ENCODE measurements at regions not wholly inside any gene's neighbourhood (a gene's known extent, or its start where the extent isn't known, plus 50 kb on each side); places are given as distances from the start of the nearest gene placed in this dataset.
"Not testable (repeated sequence)": the region's sequence is repeated elsewhere in the genome, so short reads cannot be mapped to it uniquely, and the experiment has no call there.

DNA sequence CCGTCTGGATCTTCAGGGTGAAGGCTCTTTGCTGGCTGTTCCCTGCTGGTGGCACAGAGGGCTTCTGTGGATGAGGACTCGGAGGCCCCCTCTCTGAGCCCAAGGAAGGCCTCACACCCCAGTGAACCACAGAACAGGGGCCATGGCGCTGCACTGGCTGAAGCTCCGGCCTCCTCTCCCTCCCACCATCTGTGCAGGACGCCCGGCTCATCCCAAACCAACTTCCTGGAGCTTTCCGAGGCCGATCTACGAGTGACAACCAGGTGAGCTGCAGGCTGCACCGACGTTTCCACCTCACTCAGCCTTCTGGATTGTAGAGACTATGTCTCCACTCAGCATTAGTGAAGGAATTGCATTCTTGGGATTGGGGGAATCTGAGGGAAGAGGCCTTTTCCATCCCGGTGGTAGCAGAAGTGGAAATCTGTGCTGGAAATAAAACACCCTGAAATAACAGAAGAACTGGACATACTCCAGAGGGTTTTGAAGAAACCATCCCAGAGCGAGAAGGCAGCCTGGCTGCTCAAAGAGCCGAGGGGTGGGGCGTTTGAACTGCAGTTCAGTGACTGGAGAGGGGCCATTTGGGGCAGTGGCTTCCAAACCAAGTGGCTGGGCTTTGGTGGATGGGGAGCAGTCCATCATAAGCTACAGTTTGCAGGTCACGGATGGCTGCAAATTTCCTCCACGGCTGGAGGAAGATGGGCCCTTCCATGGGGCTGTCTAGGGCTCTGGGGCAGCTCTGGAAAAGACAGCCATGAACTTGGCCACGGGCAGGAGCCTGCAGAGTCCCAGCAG lies 120.7 kb upstream of the ZNF469 start:
- TF ChIP-seq, protein P1, sequence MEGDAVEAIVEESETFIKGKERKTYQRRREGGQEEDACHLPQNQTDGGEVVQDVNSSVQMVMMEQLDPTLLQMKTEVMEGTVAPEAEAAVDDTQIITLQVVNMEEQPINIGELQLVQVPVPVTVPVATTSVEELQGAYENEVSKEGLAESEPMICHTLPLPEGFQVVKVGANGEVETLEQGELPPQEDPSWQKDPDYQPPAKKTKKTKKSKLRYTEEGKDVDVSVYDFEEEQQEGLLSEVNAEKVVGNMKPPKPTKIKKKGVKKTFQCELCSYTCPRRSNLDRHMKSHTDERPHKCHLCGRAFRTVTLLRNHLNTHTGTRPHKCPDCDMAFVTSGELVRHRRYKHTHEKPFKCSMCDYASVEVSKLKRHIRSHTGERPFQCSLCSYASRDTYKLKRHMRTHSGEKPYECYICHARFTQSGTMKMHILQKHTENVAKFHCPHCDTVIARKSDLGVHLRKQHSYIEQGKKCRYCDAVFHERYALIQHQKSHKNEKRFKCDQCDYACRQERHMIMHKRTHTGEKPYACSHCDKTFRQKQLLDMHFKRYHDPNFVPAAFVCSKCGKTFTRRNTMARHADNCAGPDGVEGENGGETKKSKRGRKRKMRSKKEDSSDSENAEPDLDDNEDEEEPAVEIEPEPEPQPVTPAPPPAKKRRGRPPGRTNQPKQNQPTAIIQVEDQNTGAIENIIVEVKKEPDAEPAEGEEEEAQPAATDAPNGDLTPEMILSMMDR (IDR thresholded peaks at IDR 0.05; ENCODE audit: borderline replicate concordance, extremely low read depth, low read length, poor library complexity, severe bottlenecking) = not testable (repeated sequence)
- TF ChIP-seq EZH2 (IDR thresholded peaks at IDR 0.05; ENCODE audit: borderline replicate concordance, low read depth, low read length, severe bottlenecking) = not testable (repeated sequence)
